HFFc6 (cell line): ENCODE measurements at regions not wholly inside any gene's neighbourhood (a gene's known extent, or its start where the extent isn't known, plus 50 kb on each side); places are given as distances from the start of the nearest gene placed in this dataset.

Experiments used
- DNase-seq: peaks from one replicate; pipeline ENCODE4 v3.0.0-alpha.2; 2018
- H3K27ac Mint-ChIP-seq: 2 replicates; pipeline ENCODE4 v1.8.0; 2020; ENCODE audit warnings: mild to moderate bottlenecking, mixed read lengths
- H3K27me3 Mint-ChIP-seq: 2 replicates; pipeline ENCODE4 v1.8.0; 2021; ENCODE audit warnings: mild to moderate bottlenecking, moderate library complexity, mixed read lengths; ENCODE audit not compliant: insufficient read depth
- H3K36me3 Mint-ChIP-seq: 2 replicates; pipeline ENCODE4 v1.8.0; 2021; ENCODE audit warnings: low read depth, mixed read lengths
- H3K4me1 Mint-ChIP-seq: 2 replicates; pipeline ENCODE4 v1.8.0; 2020; ENCODE audit warnings: low read depth, mixed read lengths
- H3K4me3 Mint-ChIP-seq: 2 replicates; pipeline ENCODE4 v1.8.0; 2020; ENCODE audit warnings: mild to moderate bottlenecking, moderate library complexity, mixed read lengths
- H3K9me3 Mint-ChIP-seq: 2 replicates; pipeline ENCODE4 v1.8.0; 2020; ENCODE audit warnings: mild to moderate bottlenecking, mixed read lengths
- TF ChIP-seq, protein P1 (sequence below): fragments of 200-600 bp; sonication (generic); IDR thresholded peaks from 2 replicates; pipeline ENCODE4 v1.5.0; 2021; ENCODE audit warnings: antibody characterized with exemption, mild to moderate bottlenecking

DNA sequence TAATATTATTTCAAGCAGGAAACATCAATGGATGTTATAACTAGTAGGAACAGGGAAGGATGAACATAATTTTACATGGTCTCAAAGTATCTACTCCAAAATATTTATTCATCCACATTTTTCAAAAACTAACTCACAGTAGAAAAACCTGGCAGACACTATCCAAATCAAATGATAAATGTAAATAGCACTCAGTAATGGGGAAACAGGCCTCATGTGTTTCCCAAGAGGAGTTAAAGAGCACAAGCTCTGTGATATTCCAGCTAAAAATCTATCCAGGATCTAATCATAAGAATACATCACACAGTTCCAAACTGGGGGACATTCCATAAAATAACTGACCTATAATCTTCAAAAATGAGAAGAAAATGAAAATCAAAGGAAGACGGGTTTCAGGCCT is 443.1 kb downstream of the ZNF608 start:
- no peak overlapping the region for H3K27ac Mint-ChIP-seq
- TF ChIP-seq, protein P1, sequence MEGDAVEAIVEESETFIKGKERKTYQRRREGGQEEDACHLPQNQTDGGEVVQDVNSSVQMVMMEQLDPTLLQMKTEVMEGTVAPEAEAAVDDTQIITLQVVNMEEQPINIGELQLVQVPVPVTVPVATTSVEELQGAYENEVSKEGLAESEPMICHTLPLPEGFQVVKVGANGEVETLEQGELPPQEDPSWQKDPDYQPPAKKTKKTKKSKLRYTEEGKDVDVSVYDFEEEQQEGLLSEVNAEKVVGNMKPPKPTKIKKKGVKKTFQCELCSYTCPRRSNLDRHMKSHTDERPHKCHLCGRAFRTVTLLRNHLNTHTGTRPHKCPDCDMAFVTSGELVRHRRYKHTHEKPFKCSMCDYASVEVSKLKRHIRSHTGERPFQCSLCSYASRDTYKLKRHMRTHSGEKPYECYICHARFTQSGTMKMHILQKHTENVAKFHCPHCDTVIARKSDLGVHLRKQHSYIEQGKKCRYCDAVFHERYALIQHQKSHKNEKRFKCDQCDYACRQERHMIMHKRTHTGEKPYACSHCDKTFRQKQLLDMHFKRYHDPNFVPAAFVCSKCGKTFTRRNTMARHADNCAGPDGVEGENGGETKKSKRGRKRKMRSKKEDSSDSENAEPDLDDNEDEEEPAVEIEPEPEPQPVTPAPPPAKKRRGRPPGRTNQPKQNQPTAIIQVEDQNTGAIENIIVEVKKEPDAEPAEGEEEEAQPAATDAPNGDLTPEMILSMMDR = no peak
- peaks cover 2% of the 10 kb centered on the region; the same call in 1 of the 2 replicates for H3K27me3 Mint-ChIP-seq
- H3K9me3 Mint-ChIP-seq = no peaks in the 10 kb centered on the region; the same call in 1 of the 2 replicates
- no peak for DNase-seq
- H3K36me3 Mint-ChIP-seq = no peaks in the 10 kb centered on the region
- no peak overlapping the region for H3K4me3 Mint-ChIP-seq
- no peaks in the 10 kb centered on the region for H3K4me1 Mint-ChIP-seq

GRCh38 chr5:124302533-124302932 is 443.9 kb downstream of the ZNF608 start:
- Mint-ChIP-seq H3K4me1 (no peaks in the 10 kb centered on the region), H3K36me3 (no peaks in the 10 kb centered on the region), H3K27ac (no peak overlapping the region), H3K9me3 (no peaks in the 10 kb centered on the region; the same call in none of the 2 replicates), H3K4me3 (no peak overlapping the region), H3K27me3 (peaks cover 2% of the 10 kb centered on the region; the same call in 1 of the 2 replicates)
- TF ChIP-seq, protein P1 = no peak
- DNase-seq = no peak

DNA sequence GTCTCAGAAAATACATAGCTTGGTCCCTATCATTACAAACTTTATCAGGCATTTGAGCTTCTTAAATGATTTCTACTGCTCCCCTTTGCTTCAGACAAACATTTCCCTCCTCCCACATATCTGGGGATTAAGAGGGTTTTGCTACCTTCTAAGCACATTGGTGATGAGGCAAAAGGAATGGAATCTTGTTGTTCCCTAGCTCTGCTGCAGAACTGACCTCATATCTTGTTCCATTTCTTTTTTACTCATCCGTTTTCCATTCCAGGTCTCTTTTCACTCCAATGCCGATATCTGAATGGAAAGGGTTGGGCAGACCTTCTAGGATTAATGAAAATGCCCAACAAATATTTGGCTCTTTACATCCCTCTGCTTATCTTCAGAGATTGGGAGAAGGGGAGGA is 444.6 kb downstream of the ZNF608 start:
- Mint-ChIP-seq H3K36me3 (no peaks in the 10 kb centered on the region), H3K4me3 (no peak overlapping the region), H3K27ac (no peak overlapping the region), H3K4me1 (no peaks in the 10 kb centered on the region), H3K9me3 (peaks cover 3% of the 10 kb centered on the region), H3K27me3 (peaks cover 2% of the 10 kb centered on the region; the same call in 1 of the 2 replicates)
- TF ChIP-seq, protein P1 = no peak
- no peak for DNase-seq

GRCh38 chr5:124300815-124301621 is 445.4 kb downstream of the ZNF608 start:
- peaks cover 7% of the 10 kb centered on the region for H3K9me3 Mint-ChIP-seq
- H3K4me3 Mint-ChIP-seq = no peak overlapping the region
- H3K36me3 Mint-ChIP-seq = no peaks in the 10 kb centered on the region
- peaks cover 2% of the 10 kb centered on the region; the same call in 1 of the 2 replicates for H3K27me3 Mint-ChIP-seq
- no peak for DNase-seq
- H3K27ac Mint-ChIP-seq = no peak overlapping the region
- H3K4me1 Mint-ChIP-seq = no peaks in the 10 kb centered on the region
- TF ChIP-seq, protein P1 = no peak

- H3K9me3 Mint-ChIP-seq = peaks cover 22% of the 10 kb centered on the region
- no peaks in the 10 kb centered on the region for H3K27me3 Mint-ChIP-seq
- no peaks in the 10 kb centered on the region for H3K36me3 Mint-ChIP-seq
- H3K27ac Mint-ChIP-seq = no peak overlapping the region
- H3K4me3 Mint-ChIP-seq = no peak overlapping the region
- TF ChIP-seq, protein P1 = no peak
- no peak for DNase-seq
- no peaks in the 10 kb centered on the region for H3K4me1 Mint-ChIP-seq
These were observed 448.6 kb downstream of the ZNF608 start for GRCh38 chr5:124297826-124298225.
